GM18868 (cell line): ENCODE measurements at regions not wholly inside any gene's neighbourhood (a gene's known extent, or its start where the extent isn't known, plus 50 kb on each side); places are given as distances from the start of the nearest gene placed in this dataset.

ENCODE experiments used
- ATAC-seq: cut with Tn5 transposase; IDR thresholded peaks from one replicate; pipeline ENCODE4 v1.9.1; 2021; ENCODE audit warnings: mild to moderate bottlenecking, moderate library complexity; ENCODE audit not compliant: unreplicated experiment

DNA sequence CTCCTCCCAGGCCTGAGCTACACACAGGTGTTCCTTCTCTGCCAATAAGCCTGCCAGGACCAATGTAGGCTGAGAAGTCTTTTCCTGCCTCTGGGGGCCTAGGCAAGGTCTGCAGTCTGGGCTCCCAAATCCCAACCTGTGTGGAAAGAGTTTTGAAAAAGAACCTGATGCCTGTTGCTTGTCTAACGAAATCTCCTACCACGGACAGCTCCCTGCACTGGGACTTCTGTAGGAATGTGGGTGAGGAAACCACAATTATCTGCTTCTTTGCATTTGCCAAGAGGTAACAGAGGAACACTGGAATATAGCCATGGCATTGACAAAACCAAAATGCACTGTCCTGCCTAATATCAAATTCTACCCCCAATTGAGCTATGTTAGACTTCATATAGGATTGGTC, 877.0 kb upstream of the TMEM132C start:
- no peak for ATAC-seq

DNA sequence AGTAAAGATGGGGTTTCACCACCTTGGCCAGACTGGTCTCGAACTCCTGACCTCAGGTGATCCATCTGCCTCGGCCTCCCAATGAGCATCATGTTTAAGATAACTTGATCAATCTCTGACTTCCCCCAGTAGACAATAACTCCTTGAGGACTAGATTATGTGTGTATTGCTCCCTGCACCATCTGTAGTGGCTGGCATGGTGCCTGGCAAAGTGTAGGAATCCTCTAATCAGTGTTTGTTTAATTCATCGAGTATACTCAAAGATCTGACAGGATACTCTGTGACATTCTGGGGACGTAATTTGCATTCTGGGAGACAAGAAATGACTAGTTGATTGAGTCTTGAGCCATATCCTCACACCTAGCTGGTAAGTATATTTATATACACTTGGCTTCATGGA, 873.5 kb upstream of the TMEM132C start:
- ATAC-seq, result no peak

DNA sequence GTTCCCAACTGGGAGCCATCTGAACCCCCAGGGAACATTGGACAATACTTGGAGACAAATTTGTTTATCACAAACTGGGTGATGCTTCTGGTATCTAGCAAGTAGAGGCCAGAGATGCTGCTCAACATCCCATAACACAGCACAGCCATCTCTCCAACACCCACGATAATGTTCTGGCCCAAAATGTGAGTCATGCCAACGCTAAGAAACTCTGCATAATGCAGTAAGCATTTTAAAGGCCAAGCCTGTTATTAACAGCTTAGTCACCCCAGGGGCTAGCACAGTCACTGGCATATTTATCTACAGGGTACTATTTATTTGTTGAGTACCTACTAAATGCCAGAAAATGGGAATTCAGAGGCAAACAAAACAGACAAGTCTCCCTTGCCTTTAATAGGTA, 873.1 kb upstream of the TMEM132C start:
- ATAC-seq, result no peak

DNA sequence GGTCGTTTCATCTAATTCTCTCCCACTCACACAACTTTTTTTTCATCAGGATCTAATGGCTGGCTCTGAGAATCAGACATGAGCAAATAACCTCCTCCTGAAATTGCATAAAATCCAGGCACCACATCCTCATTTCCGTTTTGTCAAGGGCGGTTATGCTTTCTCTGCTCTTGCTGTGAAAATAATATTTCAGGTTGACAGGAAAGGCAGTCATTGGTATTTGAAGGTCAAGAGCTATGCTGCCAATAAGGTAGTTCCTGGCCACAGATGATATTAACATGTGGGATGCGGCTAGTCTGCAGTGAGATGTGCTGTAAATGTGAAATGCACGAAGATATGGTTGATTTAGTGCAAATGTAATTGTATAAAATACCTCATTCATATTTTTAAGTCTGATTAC, 870.2 kb upstream of the TMEM132C start:
- ATAC-seq, result no peak

DNA sequence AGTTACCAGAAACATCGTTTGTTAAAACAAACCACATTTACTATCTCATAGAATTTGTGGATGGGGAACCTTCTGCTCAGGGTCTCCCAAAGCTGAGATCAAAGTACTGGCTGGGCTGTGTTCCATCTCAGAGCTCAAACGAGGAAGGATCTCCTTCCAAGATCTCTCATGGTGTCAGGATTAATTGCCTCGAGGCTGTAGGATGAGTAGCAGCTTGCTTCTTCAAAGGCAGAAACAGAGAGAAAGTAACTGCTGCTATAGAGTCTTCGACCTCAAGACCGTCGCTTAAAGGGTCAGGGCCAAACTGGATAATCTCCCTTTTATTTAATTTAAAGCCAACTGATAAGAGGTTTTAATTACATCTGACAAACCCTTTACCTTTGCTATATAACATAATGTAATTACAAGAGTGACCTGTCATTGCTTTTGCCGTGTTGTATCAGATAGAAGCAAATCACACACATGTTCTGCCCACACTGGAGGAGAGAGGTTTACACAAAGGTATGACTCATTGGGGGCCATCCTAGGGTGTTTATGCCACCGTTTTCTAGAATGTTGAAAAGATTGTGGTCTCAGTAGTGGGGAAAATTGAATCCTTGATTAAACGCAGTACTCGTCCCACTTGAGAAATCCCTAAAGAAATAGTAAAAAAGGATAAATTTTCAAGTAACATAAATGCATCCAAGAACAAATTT, 868.8 kb upstream of the TMEM132C start:
- no peak for ATAC-seq

DNA sequence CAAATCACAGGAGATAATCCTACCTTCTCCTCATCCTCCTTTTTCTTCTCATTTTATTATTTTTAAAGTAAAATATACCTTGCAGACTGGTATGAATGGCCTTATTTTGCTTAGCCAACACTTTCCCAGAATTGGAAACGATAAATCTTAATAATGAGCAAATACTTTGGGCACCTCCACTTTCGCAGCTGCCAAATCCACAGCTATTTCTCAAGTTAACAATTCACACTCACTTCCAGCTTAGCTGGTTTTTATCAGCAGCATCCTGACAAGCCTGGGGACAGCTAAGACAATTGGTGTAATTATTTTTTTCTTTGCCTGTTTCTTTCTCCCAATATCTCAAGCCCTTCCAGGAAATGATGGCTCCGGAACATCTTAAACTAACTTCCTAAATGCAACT, 867.5 kb upstream of the TMEM132C start:
- ATAC-seq, result no peak

DNA sequence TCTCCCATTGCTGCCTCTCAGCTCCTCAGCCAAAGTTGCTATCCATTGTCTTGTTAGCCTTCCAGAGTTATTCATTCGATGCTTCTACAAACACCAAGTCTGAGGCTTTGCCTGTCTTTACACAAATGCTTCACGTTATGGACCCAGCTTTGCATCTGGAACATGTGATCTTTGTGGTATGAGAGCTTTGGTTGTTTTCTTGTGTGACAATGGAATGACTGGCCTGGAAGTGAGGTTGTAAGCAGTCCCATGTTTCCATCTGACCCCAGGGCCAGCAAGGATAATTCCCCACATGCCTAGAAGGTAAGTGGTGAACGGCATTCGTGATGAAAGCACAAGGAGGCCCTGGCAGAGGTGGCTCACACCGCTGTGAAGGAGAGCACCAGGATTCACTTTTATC, 866.7 kb upstream of the TMEM132C start:
- no peak for ATAC-seq

DNA sequence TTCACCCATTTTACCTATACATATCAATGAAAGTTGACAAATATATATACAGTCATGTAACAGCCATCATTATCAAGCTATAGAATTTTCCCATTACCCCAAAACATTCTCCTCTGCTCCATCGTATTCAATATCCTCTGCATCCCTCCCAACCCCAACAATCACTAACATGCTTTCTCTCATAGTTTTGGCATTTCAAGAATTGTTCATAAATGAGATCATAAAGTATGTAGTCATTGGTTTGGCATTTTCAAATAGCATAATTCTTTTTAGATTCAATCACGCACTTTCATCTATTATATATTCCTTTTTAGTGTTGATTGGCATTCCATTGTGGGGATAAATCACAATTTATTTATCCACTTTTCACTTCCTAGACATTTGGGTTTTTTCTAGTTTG, 866.0 kb upstream of the TMEM132C start:
- ATAC-seq, result no peak

DNA sequence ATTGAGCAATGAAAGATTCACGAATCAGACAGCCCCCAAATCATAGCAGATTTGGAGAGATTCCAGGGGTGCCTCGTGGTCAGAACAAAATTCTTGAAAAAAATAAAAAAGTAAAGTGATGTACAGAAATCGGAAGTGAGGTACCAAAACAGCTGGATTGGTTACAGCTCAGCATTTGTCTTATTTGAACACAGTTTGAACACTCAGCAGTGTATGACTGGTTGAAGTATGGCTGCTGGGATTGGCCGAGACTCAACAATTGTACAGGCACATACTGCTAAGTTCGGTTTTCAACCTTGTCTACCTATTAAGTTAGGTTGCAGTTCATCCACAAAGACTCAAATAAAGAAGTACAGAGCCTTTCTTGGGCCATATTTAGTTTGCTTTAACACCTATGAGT, 865.4 kb upstream of the TMEM132C start:
- ATAC-seq, result no peak

DNA sequence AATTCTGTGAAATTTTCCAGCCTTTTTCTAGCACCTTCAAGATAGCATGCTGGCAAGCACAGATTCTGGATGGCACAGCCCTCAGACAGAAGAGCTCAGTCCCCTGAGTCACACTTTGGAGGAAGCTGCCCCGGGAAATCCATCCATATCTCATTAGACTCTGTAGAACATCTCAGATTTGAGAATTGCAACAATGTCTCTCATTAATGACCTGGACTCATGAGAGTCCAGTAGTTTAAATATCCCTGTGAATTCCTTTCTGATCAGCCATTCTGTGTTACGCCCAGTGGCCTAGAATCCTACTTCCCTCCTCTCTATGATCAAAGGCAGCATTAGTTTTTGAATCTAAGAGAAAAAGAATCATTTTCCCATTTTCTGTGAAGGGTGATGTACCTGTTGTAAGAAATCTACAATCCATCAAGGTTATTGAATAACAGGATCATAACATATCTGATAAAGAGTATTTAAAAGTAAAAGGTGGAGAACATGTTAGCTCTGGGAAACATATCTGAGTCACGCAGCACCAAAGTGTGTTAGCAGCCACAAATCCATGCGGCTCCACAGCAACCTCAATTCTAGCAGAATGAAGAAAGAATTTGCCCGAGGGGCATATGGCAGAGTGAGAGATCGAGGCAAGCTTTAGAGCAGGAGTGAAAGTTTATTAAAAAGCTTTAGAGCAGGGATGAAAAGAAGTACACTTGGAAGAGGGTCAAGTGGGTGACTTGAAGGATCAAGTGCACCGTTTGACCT, 855.6 kb upstream of the TMEM132C start:
- no peak for ATAC-seq

DNA sequence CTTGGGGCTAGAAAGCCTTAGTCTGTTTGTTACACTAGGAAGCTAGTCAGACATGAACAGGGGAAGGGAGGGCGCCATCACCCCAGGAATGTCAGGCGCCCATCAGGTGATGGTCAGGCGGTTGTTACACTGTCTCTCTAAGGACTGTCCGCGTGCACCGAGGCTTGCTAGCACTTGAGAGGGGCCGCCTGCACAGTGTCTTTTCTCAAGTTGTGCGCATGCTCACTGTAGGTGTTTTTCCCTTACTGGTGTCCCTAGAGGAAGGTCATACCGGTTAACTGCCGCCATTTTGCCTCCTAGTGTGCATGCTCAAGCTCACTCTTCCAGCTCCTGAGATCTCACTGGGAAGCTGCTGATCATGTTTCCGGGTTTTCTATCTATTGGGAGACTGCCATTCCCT, 855.0 kb upstream of the TMEM132C start:
- no peak for ATAC-seq

DNA sequence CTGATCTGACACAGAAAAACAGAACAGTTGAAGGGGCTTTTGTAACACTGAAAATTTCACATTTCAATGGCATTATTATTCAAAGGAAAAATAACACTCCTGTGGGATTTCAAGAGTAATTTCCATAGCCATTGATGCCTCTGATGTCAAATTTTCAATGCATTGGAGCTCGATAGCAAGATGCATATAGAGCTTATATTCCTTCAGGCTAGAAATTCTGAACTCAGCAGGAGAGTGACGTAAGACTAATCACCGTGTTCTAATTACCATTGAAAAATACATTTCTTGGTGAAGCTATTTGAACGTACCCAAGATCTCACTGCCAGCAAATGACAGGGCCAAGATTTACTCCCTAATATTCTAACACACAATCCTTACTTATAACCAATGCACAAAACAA, 854.1 kb upstream of the TMEM132C start:
- no peak for ATAC-seq

DNA sequence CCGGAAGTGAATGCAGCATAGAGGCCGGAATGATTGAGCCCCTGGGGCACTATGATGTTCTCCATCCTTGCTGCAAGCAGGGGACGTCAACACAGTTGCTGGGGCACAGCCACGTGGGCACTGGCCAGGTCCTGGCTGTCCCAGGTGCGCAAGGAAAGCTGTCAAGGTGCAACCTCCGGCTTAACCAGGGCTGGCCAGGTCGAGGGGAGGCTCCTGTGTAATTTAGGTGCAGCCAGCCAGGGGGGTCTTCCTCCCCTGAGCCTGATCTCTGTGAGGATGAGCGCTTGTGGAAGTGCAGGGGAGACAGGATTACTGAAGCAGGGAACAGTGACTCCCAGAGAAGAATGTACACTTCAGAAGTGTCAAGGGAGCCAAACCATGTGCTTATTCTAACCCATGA, 852.8 kb upstream of the TMEM132C start:
- ATAC-seq, result no peak

DNA sequence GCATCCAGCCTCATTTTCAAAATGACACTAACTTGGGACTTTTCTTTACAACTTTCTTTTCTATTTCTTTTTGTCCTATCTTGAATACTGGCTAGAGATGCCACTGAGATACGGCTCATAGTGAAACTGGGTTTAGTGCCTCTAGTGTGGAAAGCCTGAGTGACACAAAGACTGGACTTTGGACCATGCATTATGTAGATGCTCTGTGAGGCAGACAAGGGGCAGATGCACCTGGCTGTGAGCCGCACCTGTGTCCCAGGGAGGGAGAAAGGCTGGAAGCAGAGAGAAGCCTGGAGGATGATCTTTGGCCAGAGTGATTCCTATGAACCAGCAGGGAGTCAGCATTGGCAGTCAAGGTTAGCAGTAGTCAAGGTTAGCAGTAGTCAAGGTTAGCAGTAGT, 852.3 kb upstream of the TMEM132C start:
- no peak for ATAC-seq

DNA sequence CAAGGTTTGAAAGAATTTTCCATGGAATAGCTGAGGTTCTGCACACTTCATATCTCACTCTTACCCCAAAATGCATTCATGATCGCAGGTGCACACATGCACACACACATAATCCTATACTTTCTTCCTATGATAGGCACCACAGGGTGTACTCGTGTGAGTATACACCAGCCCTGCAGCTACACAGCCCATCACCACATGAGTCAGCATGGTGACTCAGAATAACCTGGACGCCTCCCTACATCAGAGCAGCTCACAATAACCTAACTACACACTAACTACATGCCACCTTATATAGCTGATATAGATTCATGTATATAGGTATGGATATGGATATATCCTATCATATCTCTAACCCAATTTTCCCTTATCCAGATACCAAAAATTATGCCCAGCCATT, 850.2 kb upstream of the TMEM132C start:
- no peak for ATAC-seq

DNA sequence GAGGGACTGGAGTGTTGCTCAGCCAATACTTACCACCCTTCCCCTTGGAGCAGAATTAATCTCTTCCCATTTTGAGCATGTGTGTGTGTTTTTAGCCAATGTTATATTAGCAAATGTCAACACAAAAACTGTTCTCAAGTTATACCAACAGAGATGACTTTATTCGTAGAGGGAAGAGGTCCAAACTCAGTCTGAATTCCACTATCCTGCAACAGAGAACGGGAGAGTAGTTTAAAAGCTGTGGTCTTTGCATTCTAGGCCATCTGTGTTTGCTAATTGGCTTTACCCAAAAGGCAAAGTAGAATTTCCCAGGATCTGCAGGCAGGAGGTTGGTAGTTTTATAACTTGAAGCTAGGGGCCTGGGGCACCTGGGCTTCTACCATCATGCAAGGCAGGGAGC, 847.9 kb upstream of the TMEM132C start:
- no peak for ATAC-seq

DNA sequence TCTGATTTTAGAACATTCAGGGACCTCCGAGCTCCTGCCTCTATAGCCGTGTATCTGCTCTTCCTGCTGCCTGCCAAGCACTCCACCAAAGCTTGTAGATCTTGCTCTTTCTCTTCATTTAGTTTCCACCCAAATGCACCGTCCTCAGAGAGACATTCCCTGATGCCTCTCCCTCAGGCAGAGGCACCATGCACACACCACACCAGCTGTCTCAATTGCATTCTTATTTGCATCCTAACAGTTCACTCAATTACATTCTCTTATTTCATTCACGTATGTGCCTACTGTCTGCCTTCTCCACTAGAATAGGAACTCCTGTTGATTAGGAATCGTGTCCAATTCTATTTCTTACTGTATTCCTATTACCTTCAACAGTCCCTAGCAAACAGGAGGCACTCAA, 845.4 kb upstream of the TMEM132C start:
- ATAC-seq, result no peak

DNA sequence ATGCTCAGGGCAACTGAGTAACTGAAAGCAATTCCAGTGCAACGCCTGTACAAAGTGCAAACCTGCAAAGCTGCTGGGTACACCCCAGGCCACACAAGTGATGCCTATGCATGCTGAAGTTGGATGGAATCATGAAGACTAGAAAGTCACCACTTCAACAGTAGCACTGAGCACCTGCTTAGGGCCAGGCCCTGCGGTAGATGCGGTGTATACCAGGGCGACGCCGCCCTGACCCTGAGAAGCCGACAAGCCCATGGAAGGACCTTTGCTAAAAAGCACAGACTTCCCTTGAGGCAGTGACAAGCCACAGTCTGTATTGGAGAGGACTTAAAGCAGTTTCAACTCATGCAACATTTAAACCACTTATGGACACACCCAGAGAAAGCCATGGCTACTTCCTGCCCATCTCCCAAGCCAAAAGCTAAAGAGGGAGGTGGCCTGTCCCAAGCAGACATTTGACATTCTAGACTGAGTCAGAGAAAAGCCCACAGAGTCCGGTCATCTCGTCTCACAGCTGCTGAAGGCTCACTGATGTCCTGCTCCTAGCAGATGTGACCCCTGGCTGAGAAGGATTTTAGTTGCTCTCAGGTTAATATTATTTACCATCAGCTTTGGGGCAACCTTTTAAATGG, 843.9 kb upstream of the TMEM132C start:
- no peak for ATAC-seq

DNA sequence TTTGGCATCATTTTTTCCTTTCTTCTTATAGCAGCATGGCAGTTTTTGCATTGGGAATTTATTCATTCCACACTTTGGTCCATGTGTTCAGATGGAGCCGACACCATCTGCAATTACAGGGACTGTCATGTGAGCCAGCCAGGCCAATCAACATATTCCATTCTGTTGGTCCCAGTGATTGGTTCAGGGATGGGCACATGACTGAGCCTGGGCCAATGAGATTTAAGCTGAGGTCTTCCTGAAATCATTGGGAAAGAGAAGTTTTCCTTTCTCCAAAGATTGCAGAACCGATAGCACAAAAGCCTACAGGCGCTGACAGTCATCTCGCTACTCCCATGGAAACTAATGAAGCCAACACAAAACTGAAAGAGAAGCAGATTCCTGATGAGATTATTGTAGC, 841.5 kb upstream of the TMEM132C start:
- ATAC-seq, result no peak

DNA sequence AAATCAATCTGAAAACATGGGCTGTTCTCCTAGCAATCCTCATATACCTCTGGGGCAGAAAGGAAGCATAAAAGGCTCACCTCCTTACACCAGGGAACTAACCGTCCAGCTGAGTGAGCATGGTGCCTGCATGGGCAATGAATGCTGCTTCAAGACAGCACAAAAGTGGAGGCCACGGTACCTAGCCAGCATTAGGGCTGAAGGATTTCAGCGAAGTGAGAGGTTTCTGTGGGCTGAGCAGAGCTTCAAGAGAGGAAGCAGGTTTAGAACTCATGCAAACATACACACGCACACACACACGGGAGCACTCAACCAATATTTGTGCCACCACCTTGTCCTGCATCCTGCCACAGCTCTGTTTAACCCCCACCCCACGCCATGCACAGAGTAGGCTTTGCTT, 838.5 kb upstream of the TMEM132C start:
- ATAC-seq, result no peak

DNA sequence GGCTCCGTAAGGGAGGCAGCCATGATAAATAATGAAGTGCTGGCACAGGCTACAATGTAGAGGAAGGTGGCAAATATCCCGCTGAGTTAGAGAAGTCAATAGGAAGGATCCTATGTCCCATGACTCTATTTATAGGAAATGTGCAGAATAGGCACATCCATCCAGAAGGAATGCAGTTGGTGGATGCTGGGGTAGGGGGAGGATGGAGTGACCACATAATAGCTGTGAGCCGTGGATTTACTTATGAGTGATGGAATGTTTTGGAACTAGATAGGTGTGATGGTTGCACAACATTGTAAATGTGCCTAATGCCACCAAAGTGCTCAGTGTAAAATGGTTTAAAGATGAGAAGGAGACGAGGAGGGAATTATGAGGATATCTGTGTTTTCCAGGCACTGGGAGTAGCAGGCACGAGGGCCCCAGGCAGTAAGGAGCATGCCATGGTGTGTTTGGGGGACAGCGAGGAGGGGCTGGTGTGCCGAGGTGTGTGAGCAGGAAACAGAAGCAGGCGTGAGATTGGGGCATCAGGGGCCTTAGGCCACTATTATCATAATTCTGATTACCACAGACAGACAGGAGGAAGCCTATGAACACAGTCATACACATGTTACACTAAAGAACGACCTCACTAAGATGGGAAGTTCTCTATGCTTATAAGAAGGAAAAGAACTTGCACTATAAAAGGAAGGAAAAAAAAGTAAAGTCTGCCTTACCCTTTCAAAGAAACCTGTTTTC, 837.3 kb upstream of the TMEM132C start:
- no peak for ATAC-seq

DNA sequence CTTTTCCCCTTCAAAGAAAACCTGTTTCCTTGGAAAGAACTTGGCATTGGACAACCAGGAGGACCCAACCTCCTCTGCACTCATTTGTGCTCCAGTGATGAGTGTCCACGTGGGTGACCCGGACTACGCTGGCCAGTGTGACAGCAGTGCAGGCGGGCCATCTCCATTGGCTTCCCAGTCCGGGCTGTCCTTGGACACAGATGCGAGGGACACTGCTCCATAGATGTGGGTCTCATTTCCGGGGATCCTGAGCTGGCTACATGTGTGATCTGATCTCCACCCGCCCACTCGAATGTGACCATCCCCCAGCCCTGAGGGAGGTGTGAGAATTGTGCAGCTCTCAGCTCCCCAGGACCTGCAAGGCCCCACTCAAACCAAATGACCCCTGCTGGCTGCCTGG, 836.6 kb upstream of the TMEM132C start:
- ATAC-seq, result no peak
